B cell (primary cell): ENCODE measurements at regions not wholly inside any gene's neighbourhood (a gene's known extent, or its start where the extent isn't known, plus 50 kb on each side); places are given as distances from the start of the nearest gene placed in this dataset.

Source experiments
- ATAC-seq: fragments of 200-7000 bp; cut with Tn5 transposase; one replicate; pipeline ENCODE4 v1.10.0; 2021; ENCODE audit warnings: low read depth, mild to moderate bottlenecking, moderate number of reproducible peaks, moderate library complexity
- CTCF ChIA-PET: fragments of 350-600 bp; sonication (Branson Sonifier 250); formaldehyde crosslinking; loops from one replicate; lab custom pipeline; 2021; ENCODE audit warnings: antibody characterized with exemption, inconsistent platforms; lab: Charles Lee
- POLR2A ChIA-PET: fragments of 350-600 bp; sonication (Branson Sonifier 250); formaldehyde crosslinking; loops from one replicate; lab custom pipeline; 2021; ENCODE audit warnings: antibody characterized with exemption; lab: Charles Lee
- DNase-seq: peaks from one replicate; pipeline ENCODE4 v3.0.0; 2013
- H2AFZ ChIP-seq: 2 replicates; pipeline ENCODE4 v1.6.1; 2012; ENCODE audit warnings: mild to moderate bottlenecking, low read depth, low read length; ENCODE audit not compliant: insufficient read depth, poor library complexity, severe bottlenecking
- H3K27ac ChIP-seq, 2 donors: 1 replicate in 1 of 2; 2 replicates in 1 of 2; pipeline ENCODE4 v1.5.1; 2012 to 2013; ENCODE audit warnings: low read length in 2 of 2, mild to moderate bottlenecking in 2 of 2, moderate library complexity in 1 of 2
- H3K27me3 ChIP-seq, 4 experiments: fragments of 200-600 bp in 1 of 4; sonication (generic) in 1 of 4; replicated peaks in 1 of 4; 1 replicate in 2 of 4; 2 replicates in 2 of 4; pipeline versions ENCODE4 v1.6.1 to v1.7.0; 2013 to 2016; ENCODE audit warnings: low read length in 3 of 4, mild to moderate bottlenecking in 2 of 4, mixed read lengths in 1 of 4, moderate library complexity in 1 of 4; ENCODE audit not compliant: insufficient read depth in 4 of 4, control insufficient read depth in 3 of 4; ENCODE audit errors: control extremely low read depth in 1 of 4
- H3K36me3 ChIP-seq, 2 experiments: replicated peaks in 1 of 2; 1 replicate in 1 of 2; 2 replicates in 1 of 2; pipeline versions ENCODE4 v1.6.1 to v1.7.1; 2013; ENCODE audit warnings: low read length in 1 of 2; ENCODE audit not compliant: insufficient read depth in 2 of 2, control insufficient read depth in 1 of 2; ENCODE audit errors: control extremely low read depth in 1 of 2, extremely low read depth in 1 of 2
- H3K4me1 ChIP-seq, 2 donors: fragments of 200-600 bp in 1 of 2; sonication (generic) in 1 of 2; 1 replicate in 1 of 2; 2 replicates in 1 of 2; pipeline versions ENCODE4 v1.5.1 to v1.6.1; 2013 to 2017; ENCODE audit warnings: low read length in 2 of 2; ENCODE audit not compliant: control insufficient read depth in 2 of 2, insufficient read depth in 2 of 2
- H3K4me2 ChIP-seq: replicated peaks from 2 replicates; pipeline ENCODE3; 2012; ENCODE audit warnings: mild to moderate bottlenecking, low read depth, low read length; ENCODE audit not compliant: poor library complexity, severe bottlenecking
- H3K4me3 ChIP-seq, 5 experiments: fragments of 200-600 bp in 1 of 5; sonication (generic) in 1 of 5; 1 replicate in 3 of 5; 2 replicates in 2 of 5; pipeline versions ENCODE4 v1.5.1 to v1.7.0; 2011 to 2016; ENCODE audit warnings: low read length in 4 of 5, mild to moderate bottlenecking in 4 of 5, low read depth in 2 of 5, control low read depth in 1 of 5, moderate library complexity in 1 of 5; ENCODE audit not compliant: insufficient read depth in 1 of 5; ENCODE audit errors: control extremely low read depth in 1 of 5, extremely low read depth in 1 of 5
- H3K79me2 ChIP-seq: fragments of 200-600 bp; sonication (generic); one replicate; pipeline ENCODE4 v1.6.0; 2016; ENCODE audit warnings: low read length; ENCODE audit not compliant: control insufficient read depth, insufficient read depth
- H3K9ac ChIP-seq: fragments of 200-600 bp; sonication (generic); 2 replicates; pipeline ENCODE4 v1.6.1; 2017; ENCODE audit warnings: mild to moderate bottlenecking, low read length, moderate library complexity
- H3K9me3 ChIP-seq, 3 donors: one replicate each; pipeline versions ENCODE4 v1.6.1 to v1.7.1; 2013; ENCODE audit warnings: low read length in 2 of 3; ENCODE audit not compliant: control insufficient read depth in 2 of 3, insufficient read depth in 1 of 3; ENCODE audit errors: control extremely low read depth in 1 of 3
- H4K20me1 ChIP-seq: 2 replicates; pipeline ENCODE4 v1.6.0; 2012; ENCODE audit warnings: mild to moderate bottlenecking, low read length; ENCODE audit not compliant: insufficient read depth, control insufficient read depth, poor library complexity, severe bottlenecking
- H3K27ac Mint-ChIP-seq: one replicate; pipeline ENCODE4 v1.8.0; 2021; ENCODE audit warnings: mixed read lengths
- H3K27me3 Mint-ChIP-seq: one replicate; pipeline ENCODE4 v1.8.0; 2021; ENCODE audit warnings: mixed read lengths
- H3K4me1 Mint-ChIP-seq: one replicate; pipeline ENCODE4 v1.8.0; 2021; ENCODE audit warnings: mixed read lengths
- H3K4me3 Mint-ChIP-seq: one replicate; pipeline ENCODE4 v1.8.0; 2021; ENCODE audit warnings: mixed read lengths
- H3K9me3 Mint-ChIP-seq: one replicate; pipeline ENCODE4 v1.8.0; 2022; ENCODE audit warnings: mixed read lengths; ENCODE audit not compliant: insufficient read depth
- CTCF ChIP-seq: fragments of 200-600 bp; IDR thresholded peaks from one replicate; pipeline ENCODE4 v1.8.0; 2022; ENCODE audit warnings: antibody characterized with exemption, mild to moderate bottlenecking
- EZH2 ChIP-seq: IDR thresholded peaks from 2 replicates; pipeline ENCODE4 v1.6.1; 2012; ENCODE audit warnings: borderline replicate concordance, low read depth, mild to moderate bottlenecking, moderate library complexity, low read length; ENCODE audit not compliant: insufficient read depth, poor library complexity, severe bottlenecking
- WGBS: methylation state at CpG from one replicate; pipeline ENCODE4 v1.1.5; 2013; ENCODE audit warnings: missing lambda C conversion rate; ENCODE audit not compliant: insufficient coverage; 5-methylcytosine and 5-hydroxymethylcytosine counted together
- intact Hi-C: fragments of 100-400 bp; cut with micrococcal nuclease; formaldehyde crosslinking; loops from one replicate; pipeline ENCODE4 v1.10.0; 2022

DNA sequence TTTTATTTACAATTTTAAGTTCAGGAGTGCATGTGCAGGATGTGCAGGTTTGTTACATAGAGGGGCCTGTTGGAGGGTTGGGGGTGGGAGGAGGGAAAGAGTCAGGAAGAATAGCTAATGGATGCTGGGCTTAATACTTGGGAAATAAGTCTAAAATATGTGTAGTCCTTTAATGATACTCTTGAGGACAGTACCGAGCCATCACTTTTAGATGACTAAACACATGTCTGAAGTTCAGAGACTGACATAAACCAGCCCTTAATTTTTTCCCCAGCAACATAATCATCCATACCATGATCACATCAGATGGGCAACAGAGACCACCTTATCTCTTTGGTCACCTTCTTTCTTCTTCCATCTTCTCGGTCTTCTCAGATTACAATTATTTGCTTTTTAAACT lies 189.1 kb upstream of the COL3A1 start:
- DNase-seq (no peak), ATAC-seq (no peak)
- Histone ChIP-seq H4K20me1 (no peaks in the 10 kb centered on the region), H3K4me2 (no peak overlapping the region), H3K9me3 (no peaks in the 10 kb centered on the region), H3K9ac (no peak overlapping the region), H3K27me3 (no peaks in the 10 kb centered on the region), H3K4me1 (no peaks in the 10 kb centered on the region), H3K36me3 (no peaks in the 10 kb centered on the region), H3K79me2 (no peaks in the 10 kb centered on the region), H2AFZ (no peak overlapping the region), H3K4me3 (no peak overlapping the region), H3K27ac (no peak overlapping the region)
- Mint-ChIP-seq H3K4me3 (no peak overlapping the region), H3K27ac (no peak overlapping the region), H3K27me3 (no peaks in the 10 kb centered on the region), H3K4me1 (no peaks in the 10 kb centered on the region), H3K9me3 (peaks cover 4% of the 10 kb centered on the region)
- WGBS: no CpG with 5 or more reads among the region's 2 CpGs
- TF ChIP-seq EZH2 (no peak), CTCF (no peak)
- CTCF ChIA-PET: no interaction called here
- intact Hi-C loops: no loop called here
- POLR2A ChIA-PET: no interaction called here

DNA sequence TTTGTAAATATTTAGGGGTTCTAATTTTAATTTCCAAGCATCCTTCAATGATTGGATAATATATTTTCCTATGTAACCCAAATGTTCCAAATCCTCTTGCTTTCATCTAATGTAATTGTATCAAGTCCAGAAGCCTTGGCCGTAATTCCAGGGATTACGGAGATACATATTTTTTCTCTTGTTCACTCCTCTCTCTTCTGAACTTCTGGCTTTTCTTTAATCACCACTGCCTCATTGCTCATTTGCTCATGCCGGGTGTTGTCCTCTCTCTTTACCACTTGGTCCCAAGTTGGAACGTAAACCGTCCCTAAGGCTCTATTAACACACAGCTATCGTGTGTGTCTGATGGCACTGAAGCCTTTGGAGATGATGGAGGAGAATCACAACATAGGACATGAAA lies 188.7 kb upstream of the COL3A1 start:
- no peaks in the 10 kb centered on the region for H3K36me3 ChIP-seq
- Mint-ChIP-seq H3K27me3 (no peaks in the 10 kb centered on the region), H3K4me3 (no peak overlapping the region), H3K9me3 (peaks cover 4% of the 10 kb centered on the region), H3K4me1 (no peaks in the 10 kb centered on the region), H3K27ac (no peak overlapping the region)
- H2AFZ ChIP-seq: no peak overlapping the region
- H3K4me3 ChIP-seq: no peak overlapping the region
- no peak for DNase-seq
- no peaks in the 10 kb centered on the region for H4K20me1 ChIP-seq
- no peak for TF ChIP-seq EZH2
- TF ChIP-seq CTCF: no peak
- H3K27ac ChIP-seq: no peak overlapping the region
- ATAC-seq: no peak
- H3K9me3 ChIP-seq: no peaks in the 10 kb centered on the region
- H3K9ac ChIP-seq: no peak overlapping the region
- ChIA-PET POLR2A (no interaction called here), CTCF (no interaction called here)
- 100% methylated on average over 2 of the region's 6 CpGs for WGBS
- H3K4me1 ChIP-seq: no peaks in the 10 kb centered on the region
- no peaks in the 10 kb centered on the region for H3K27me3 ChIP-seq
- H3K79me2 ChIP-seq: no peaks in the 10 kb centered on the region
- no peak overlapping the region for H3K4me2 ChIP-seq
- intact Hi-C loops: no loop called here
